ENCODE measurements at regions not wholly inside any gene's neighbourhood (a gene's known extent, or its start where the extent isn't known, plus 50 kb on each side); places are given as distances from the start of the nearest gene placed in this dataset.
A peak's percentile ranks its signal among the peaks of the same experiment; 100 is the strongest.

GRCh38 chr1:67614511-67614934 lies 70.5 kb upstream of the GADD45A start:
- DNase-seq (ENCODE audit: low read depth, low spot score) = no peak

GRCh38 chr1:67615886-67616285 lies 69.1 kb upstream of the GADD45A start:
- DNase-seq (ENCODE audit: low read depth, low spot score) = no peak

- DNase-seq (ENCODE audit: low read depth, low spot score) = peak; percentile 65
These were observed 68.5 kb upstream of the GADD45A start for GRCh38 chr1:67616394-67616985.

- DNase-seq (ENCODE audit: low read depth, low spot score) = peak; percentile 95
These were observed 66.5 kb upstream of the GADD45A start for GRCh38 chr1:67618285-67619018.

- DNase-seq (ENCODE audit: low read depth, low spot score) = no peak
These were observed 65.9 kb upstream of the GADD45A start for GRCh38 chr1:67619080-67619479.

GRCh38 chr1:67623906-67624305 lies 61.1 kb upstream of the GADD45A start:
- DNase-seq (ENCODE audit: low read depth, low spot score) = no peak

- no peak for DNase-seq (ENCODE audit: low read depth, low spot score)
These were observed 60.3 kb upstream of the GADD45A start for GRCh38 chr1:67624680-67625079.

- peak; percentile 60 for DNase-seq (ENCODE audit: low read depth, low spot score)
These were observed 58.7 kb upstream of the GADD45A start for GRCh38 chr1:67626090-67626860.

- DNase-seq (ENCODE audit: low read depth, low spot score) = no peak
These were observed 58.2 kb upstream of the GADD45A start for GRCh38 chr1:67626861-67627235.

GRCh38 chr1:67627336-67627735 lies 57.7 kb upstream of the GADD45A start:
- DNase-seq (ENCODE audit: low read depth, low spot score) = no peak

- DNase-seq (ENCODE audit: low read depth, low spot score) = no peak
These were observed 57.1 kb upstream of the GADD45A start for GRCh38 chr1:67627906-67628305.

GRCh38 chr1:67629370-67630075 lies 55.5 kb upstream of the GADD45A start:
- DNase-seq (ENCODE audit: low read depth, low spot score) = peak; percentile 62

- DNase-seq (ENCODE audit: low read depth, low spot score) = no peak
These were observed 54.5 kb upstream of the GADD45A start for GRCh38 chr1:67630438-67631045.

- no peak for DNase-seq (ENCODE audit: low read depth, low spot score)
These were observed 52.6 kb upstream of the GADD45A start for GRCh38 chr1:67632356-67632755.

- no peak for DNase-seq (ENCODE audit: low read depth, low spot score)
These were observed 52.0 kb upstream of the GADD45A start for GRCh38 chr1:67632811-67633655.

- no peak for DNase-seq (ENCODE audit: low read depth, low spot score)
These were observed 50.5 kb upstream of the GADD45A start for GRCh38 chr1:67634396-67634935.

- DNase-seq (ENCODE audit: low read depth, low spot score) = no peak
These were observed 49.8 kb upstream of the GADD45A start for GRCh38 chr1:67635055-67635809.

Measured in astrocyte of the hippocampus (primary cell).